ENCODE measurements at regions not wholly inside any gene's neighbourhood (a gene's known extent, or its start where the extent isn't known, plus 50 kb on each side); places are given as distances from the start of the nearest gene placed in this dataset.
"Not testable (repeated sequence)": the region's sequence is repeated elsewhere in the genome, so short reads cannot be mapped to it uniquely, and the experiment has no call there.

DNA sequence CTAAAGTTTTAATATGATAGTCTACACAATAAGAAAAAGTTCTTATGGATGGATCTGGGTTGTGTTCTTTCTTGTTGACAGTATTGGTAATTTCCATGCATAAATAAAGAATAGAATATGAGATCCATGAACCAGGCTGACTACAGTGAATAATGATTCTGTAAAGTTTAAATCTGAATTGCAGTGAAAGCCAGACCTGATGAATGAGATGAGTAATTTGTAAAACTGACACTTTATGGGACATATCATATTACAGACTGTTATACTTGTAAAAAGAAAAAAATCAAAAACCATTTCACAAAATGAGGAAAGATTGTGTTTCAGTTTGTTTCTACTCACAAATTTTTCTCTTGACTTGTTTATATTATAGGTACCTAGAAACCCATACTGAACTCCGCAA, 164.9 kb upstream of the SCN7A start:
- TF ChIP-seq CTCF (conservative IDR thresholded peaks at IDR 0.05), result no peak
- no peak overlapping the region for H3K27ac ChIP-seq

DNA sequence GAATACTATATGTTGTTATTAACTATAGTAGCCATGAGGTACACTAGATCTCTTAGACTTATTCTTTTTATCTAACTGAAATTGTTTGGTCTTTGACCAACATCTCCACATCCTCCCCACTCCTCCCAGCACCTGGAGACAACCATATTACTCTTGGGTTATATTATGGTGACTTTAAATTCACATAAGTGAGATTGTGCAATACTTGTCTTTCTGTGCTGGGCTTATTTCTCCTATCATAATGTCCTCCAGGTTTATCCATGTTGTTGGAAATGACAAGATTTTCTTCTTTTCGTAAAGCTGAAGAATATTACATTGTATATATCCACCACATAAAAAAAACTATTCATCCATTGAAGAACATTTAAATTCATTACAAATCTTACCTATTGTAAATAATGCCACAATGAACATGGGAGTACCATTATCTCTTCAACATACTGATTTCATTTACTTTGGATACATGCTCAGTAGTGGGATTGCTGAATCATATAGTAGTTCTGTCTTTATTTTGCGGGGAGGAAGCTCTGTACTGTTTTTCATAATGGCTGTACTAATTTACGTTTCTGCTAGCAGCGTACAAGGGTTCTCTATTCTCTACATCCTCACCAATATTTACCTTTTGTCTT, 159.2 kb upstream of the SCN7A start:
- peak overlapping the region; percentile 49; the same call in 1 of the 2 replicates for H3K27ac ChIP-seq

DNA sequence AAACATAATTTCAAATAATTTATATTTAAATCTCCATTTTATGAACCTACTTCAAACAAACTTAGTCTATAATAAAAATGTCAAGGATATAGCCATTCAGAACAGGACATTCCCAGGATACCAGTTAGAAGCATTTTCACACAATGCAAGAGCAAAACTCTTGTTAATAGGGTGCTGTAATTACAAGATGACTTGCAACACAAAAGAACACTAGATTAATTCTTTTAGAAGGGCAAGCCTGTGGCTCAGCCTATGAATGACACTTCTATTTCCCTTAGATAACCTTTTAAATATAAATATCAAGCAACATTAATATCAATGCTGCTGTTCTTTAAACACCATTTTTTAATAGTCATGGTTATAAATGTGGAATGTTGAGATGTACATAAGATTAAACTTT, 157.9 kb upstream of the SCN7A start:
- TF ChIP-seq CTCF (conservative IDR thresholded peaks at IDR 0.05), result no peak
- H3K27ac ChIP-seq, result no peak overlapping the region

More for the DNA sequence above, 159.2 kb upstream of the SCN7A start:
- no peak for TF ChIP-seq CTCF (conservative IDR thresholded peaks at IDR 0.05)

DNA sequence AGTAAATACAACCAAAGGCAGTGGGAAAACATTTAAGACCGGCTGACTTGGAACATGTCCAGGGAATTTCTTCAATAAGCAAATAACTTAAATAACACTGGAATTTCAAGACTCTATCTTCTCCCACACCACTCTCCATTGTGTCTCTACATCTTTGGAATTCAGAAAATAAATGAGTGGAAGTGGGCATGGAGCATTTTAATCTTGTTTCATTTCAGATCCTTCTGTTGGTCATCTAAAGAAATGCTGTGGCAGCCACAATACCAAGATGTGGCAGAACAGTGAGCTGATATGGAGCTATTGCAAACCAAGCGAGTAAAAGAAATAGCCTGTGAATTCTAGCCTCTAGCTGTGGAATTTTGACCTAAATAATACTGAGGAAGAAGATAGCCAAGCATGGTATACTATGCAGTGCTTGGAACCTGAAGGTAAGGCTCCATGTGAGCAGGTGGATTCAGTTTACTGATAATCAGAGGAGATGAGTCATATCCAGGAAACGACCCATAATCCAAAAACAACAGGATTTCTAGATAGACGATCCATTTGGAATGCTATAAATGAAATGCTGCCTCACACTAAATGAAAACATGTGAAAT, 157.1 kb upstream of the SCN7A start:
- no peak for TF ChIP-seq CTCF (conservative IDR thresholded peaks at IDR 0.05)
- peak overlapping the region; percentile 41 for H3K27ac ChIP-seq

GRCh38 chr2:166647935-166648334, 153.9 kb upstream of the SCN7A start:
- TF ChIP-seq CTCF (conservative IDR thresholded peaks at IDR 0.05), result no peak
- no peak overlapping the region for H3K27ac ChIP-seq

DNA sequence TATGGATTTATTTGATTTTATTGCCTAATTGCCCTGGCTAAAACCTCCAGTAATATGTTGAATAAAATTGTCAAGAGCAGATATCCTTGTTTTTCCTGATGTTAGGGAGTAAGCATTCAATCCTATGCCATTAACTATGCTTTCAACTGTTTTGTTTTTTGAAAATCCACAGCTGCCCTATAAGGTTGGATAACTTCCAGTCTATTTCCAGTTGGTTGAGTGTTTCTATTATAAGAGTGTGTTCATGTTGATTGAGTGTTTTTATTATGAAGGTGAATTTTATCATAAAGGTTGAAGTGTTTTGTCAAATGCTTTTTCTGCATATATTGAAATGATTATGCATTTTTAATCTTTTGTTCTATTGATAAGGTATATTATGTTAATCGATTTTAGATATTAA, 149.9 kb upstream of the SCN7A start:
- no peak for TF ChIP-seq CTCF (conservative IDR thresholded peaks at IDR 0.05)
- H3K27ac ChIP-seq, result no peak overlapping the region

DNA sequence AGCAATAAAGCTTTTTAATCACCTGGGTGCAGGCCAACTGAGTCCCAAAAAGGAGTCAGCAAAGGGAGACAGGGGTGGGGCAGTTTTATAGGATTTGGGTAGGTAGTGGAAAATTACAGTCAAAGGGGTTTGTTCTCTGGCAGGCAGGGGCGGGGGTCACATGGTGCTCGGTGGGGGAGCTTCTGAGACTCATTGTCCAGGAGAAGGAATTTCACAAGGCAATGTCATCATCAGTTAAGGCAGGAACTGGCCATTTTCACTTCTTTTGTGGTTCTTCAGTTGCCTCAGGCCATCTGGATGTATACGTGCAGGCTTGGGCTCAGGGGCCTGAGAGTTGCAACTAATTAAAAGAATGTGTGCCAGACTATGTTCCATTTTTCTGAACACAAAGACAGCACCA, 147.5 kb upstream of the SCN7A start:
- H3K27ac ChIP-seq, result not testable (repeated sequence)

GRCh38 chr2:166637051-166637450, 143.0 kb upstream of the SCN7A start:
- no peak overlapping the region for H3K27ac ChIP-seq
- TF ChIP-seq CTCF (conservative IDR thresholded peaks at IDR 0.05), result no peak
